ENCODE measurements at regions not wholly inside any gene's neighbourhood (a gene's known extent, or its start where the extent isn't known, plus 50 kb on each side); places are given as distances from the start of the nearest gene placed in this dataset.

DNA sequence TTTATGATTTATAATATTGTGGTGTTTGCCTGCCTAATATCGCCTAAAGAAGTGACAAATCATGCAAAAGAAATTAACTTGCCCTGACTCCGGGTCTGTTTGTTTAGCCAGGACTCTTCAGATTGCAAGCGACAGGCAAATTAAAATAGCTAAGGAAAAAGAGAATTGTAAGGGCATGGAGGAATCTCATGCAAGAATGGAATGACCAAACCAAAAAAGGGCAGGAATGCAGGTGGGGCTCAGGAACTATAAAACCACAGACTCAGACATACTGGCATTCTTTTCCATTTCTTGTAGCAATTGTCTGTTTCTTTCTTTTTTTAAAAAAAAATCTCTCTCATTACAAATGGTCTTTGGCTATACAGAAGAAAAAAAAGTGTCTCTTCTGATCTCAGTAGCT is 188.1 kb upstream of the XYLT1 start:
- H3K27ac ChIP-seq (ENCODE audit: low read depth, low read length, poor library complexity, severe bottlenecking) = no peak overlapping the region
- intact Hi-C loops (cut with micrococcal nuclease; ENCODE audit: unreplicated experiment) = no loop called here
- DNase-seq (ENCODE audit: low spot score) = no peak

GRCh38 chr16:17657045-17657444 is 186.3 kb upstream of the XYLT1 start:
- no TSS peak for BruUV-seq (replicated peaks)
- H3K4me3 ChIP-seq (ENCODE audit: low read depth, low read length, poor library complexity, severe bottlenecking) = no peak overlapping the region
- H3K9me3 ChIP-seq (ENCODE audit: low read length) = no peaks in the 10 kb centered on the region
- no peaks in the 10 kb centered on the region for H3K9me2 ChIP-seq (ENCODE audit: insufficient read depth, low read length)
- H3K4me1 ChIP-seq (ENCODE audit: insufficient read depth, low read length, poor library complexity, severe bottlenecking) = no peaks in the 10 kb centered on the region
- ChIA-PET CTCF (ENCODE audit: unreplicated experiment) (no interaction called here), POLR2A (interaction anchor here (0.7 kb wide), 1 partner anchor 206 kb away, joined by 3 read pairs; no protein-coding TSS in a partner anchor)
- H3K27ac ChIP-seq (ENCODE audit: low read depth, low read length, poor library complexity, severe bottlenecking) = no peak overlapping the region
- no peaks in the 10 kb centered on the region for H3K79me2 ChIP-seq (ENCODE audit: insufficient read depth, low read depth, low read length)
- no peaks in the 10 kb centered on the region for H4K20me1 ChIP-seq (ENCODE audit: insufficient read depth, low read length)
- no peak for TF ChIP-seq CTCF (conservative IDR thresholded peaks at IDR 0.05; ENCODE audit: low read length)
- no peak for TF ChIP-seq EZH2phosphoT487 (IDR thresholded peaks at IDR 0.05; ENCODE audit: borderline replicate concordance, low read depth, low read length)
- no peak overlapping the region for H3K4me2 ChIP-seq (ENCODE audit: low read length)
- intact Hi-C loops (cut with micrococcal nuclease; ENCODE audit: unreplicated experiment) = no loop called here
- no peak for DNase-seq (ENCODE audit: low spot score)
- H2AFZ ChIP-seq (ENCODE audit: low read length) = no peak overlapping the region
- H3K36me3 ChIP-seq (ENCODE audit: insufficient read depth, low read length) = no peaks in the 10 kb centered on the region

More for the DNA sequence above, 188.1 kb upstream of the XYLT1 start:
- no peak overlapping the region for H3K4me3 ChIP-seq (ENCODE audit: low read depth, low read length, poor library complexity, severe bottlenecking)
- no peaks in the 10 kb centered on the region for H3K79me2 ChIP-seq (ENCODE audit: insufficient read depth, low read depth, low read length)
- H3K9me2 ChIP-seq (ENCODE audit: insufficient read depth, low read length) = no peaks in the 10 kb centered on the region
- no peaks in the 10 kb centered on the region for H3K4me1 ChIP-seq (ENCODE audit: insufficient read depth, low read length, poor library complexity, severe bottlenecking)
- TF ChIP-seq EZH2phosphoT487 (IDR thresholded peaks at IDR 0.05; ENCODE audit: borderline replicate concordance, low read depth, low read length) (no peak), CTCF (conservative IDR thresholded peaks at IDR 0.05; ENCODE audit: low read length) (no peak)
- ChIA-PET POLR2A (no interaction called here), CTCF (ENCODE audit: unreplicated experiment) (no interaction called here)
- no TSS peak for BruUV-seq (replicated peaks)
- no peaks in the 10 kb centered on the region for H3K9me3 ChIP-seq (ENCODE audit: low read length)
- no peak overlapping the region for H2AFZ ChIP-seq (ENCODE audit: low read length)
- no peaks in the 10 kb centered on the region for H4K20me1 ChIP-seq (ENCODE audit: insufficient read depth, low read length)
- no peak overlapping the region for H3K4me2 ChIP-seq (ENCODE audit: low read length)
- H3K36me3 ChIP-seq (ENCODE audit: insufficient read depth, low read length) = no peaks in the 10 kb centered on the region

DNA sequence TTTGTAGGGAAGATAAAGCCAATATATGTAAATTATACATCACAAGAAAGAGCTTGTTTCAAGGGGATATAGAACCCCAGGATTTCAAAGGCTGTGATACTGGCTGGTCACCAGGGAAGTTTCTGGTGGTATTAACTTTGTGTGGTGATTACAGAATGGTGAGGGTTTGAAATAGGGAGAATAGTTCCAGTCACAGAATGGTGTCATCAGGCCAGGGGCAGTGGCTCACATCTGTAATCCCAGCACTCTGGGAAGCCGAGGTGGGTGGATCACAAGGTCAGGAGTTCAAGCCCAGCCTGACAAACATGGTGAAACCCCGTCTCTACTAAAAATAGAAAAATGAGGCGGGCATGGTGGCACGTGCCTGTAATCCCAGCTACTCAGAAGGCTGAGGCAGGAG is 183.8 kb upstream of the XYLT1 start:
- H4K20me1 ChIP-seq (ENCODE audit: insufficient read depth, low read length) = no peaks in the 10 kb centered on the region
- H3K36me3 ChIP-seq (ENCODE audit: insufficient read depth, low read length) = no peaks in the 10 kb centered on the region
- H3K4me3 ChIP-seq (ENCODE audit: low read depth, low read length, poor library complexity, severe bottlenecking) = no peak overlapping the region
- no peaks in the 10 kb centered on the region for H3K4me1 ChIP-seq (ENCODE audit: insufficient read depth, low read length, poor library complexity, severe bottlenecking)
- no peak for TF ChIP-seq CTCF (conservative IDR thresholded peaks at IDR 0.05; ENCODE audit: low read length)
- no peak for TF ChIP-seq EZH2phosphoT487 (IDR thresholded peaks at IDR 0.05; ENCODE audit: borderline replicate concordance, low read depth, low read length)
- H3K4me2 ChIP-seq (ENCODE audit: low read length) = no peak overlapping the region
- no peaks in the 10 kb centered on the region for H3K9me2 ChIP-seq (ENCODE audit: insufficient read depth, low read length)
- H2AFZ ChIP-seq (ENCODE audit: low read length) = no peak overlapping the region
- intact Hi-C loops (cut with micrococcal nuclease; ENCODE audit: unreplicated experiment) = no loop called here
- ChIA-PET POLR2A (interaction anchor here (0.5 kb wide), 1 partner anchor 135 kb away, joined by 4 read pairs; no protein-coding TSS in a partner anchor), CTCF (ENCODE audit: unreplicated experiment) (no interaction called here)
- no peak for DNase-seq (ENCODE audit: low spot score)
- no peaks in the 10 kb centered on the region for H3K79me2 ChIP-seq (ENCODE audit: insufficient read depth, low read depth, low read length)
- no peaks in the 10 kb centered on the region for H3K9me3 ChIP-seq (ENCODE audit: low read length)
- no peak overlapping the region for H3K27ac ChIP-seq (ENCODE audit: low read depth, low read length, poor library complexity, severe bottlenecking)
- BruUV-seq (replicated peaks) = no TSS peak
